ENCODE measurements at regions not wholly inside any gene's neighbourhood (a gene's known extent, or its start where the extent isn't known, plus 50 kb on each side); places are given as distances from the start of the nearest gene placed in this dataset.

- WGBS (ENCODE audit: insufficient coverage) = 88% methylated on average over 18 of the region's 19 CpGs
Measured at GRCh38 chr2:120404941-120405758, 59.2 kb downstream of the INHBB start.

More at GRCh38 chr2:120404941-120405758, 59.2 kb downstream of the INHBB start:
- POLR2A ChIA-PET = no interaction called here
- ATAC-seq (ENCODE audit: low read depth) (no peak), DNase-seq (no peak)
- Histone ChIP-seq H3K4me2 (replicated peaks; ENCODE audit: low read depth, low read length, poor library complexity, severe bottlenecking) (no peak overlapping the region), H3K4me3 (ENCODE audit: control extremely low read depth in 1 of 5, extremely low read depth in 1 of 5, insufficient read depth in 1 of 5, low read depth in 2 of 5, low read length in 4 of 5) (no peak overlapping the region), H3K79me2 (ENCODE audit: control insufficient read depth, insufficient read depth, low read length) (no peaks in the 10 kb centered on the region), H4K20me1 (ENCODE audit: control insufficient read depth, insufficient read depth, low read length, poor library complexity, severe bottlenecking) (no peaks in the 10 kb centered on the region), H3K4me1 (ENCODE audit: control insufficient read depth in 2 of 2, insufficient read depth in 2 of 2, low read length in 2 of 2) (no peaks in the 10 kb centered on the region), H3K27me3 (replicated peaks in 1 of 4; ENCODE audit: control extremely low read depth in 1 of 4, control insufficient read depth in 3 of 4, insufficient read depth in 4 of 4, low read length in 3 of 4) (peaks cover 0 to 5% (median 0%) of the 10 kb centered on the region in 4 experiments), H3K27ac (ENCODE audit: low read length in 2 of 2) (no peak overlapping the region), H3K9ac (ENCODE audit: low read length) (no peak overlapping the region), H3K9me3 (ENCODE audit: control extremely low read depth in 1 of 3, control insufficient read depth in 2 of 3, insufficient read depth in 1 of 3, low read length in 2 of 3) (peaks cover 0 to 12% (median 4%) of the 10 kb centered on the region in 3 donors), H3K36me3 (replicated peaks in 1 of 2; ENCODE audit: control extremely low read depth in 1 of 2, control insufficient read depth in 1 of 2, extremely low read depth in 1 of 2, insufficient read depth in 2 of 2, low read length in 1 of 2) (no peaks in the 10 kb centered on the region), H2AFZ (ENCODE audit: insufficient read depth, low read depth, low read length, poor library complexity, severe bottlenecking) (no peak overlapping the region)
- Mint-ChIP-seq H3K9me3 (ENCODE audit: insufficient read depth) (peaks cover 3% of the 10 kb centered on the region), H3K27me3 (peaks cover 16% of the 10 kb centered on the region), H3K4me3 (no peak overlapping the region), H3K4me1 (no peaks in the 10 kb centered on the region), H3K27ac (no peak overlapping the region)
- intact Hi-C loops (cut with micrococcal nuclease) = no loop called here
- TF ChIP-seq CTCF (IDR thresholded peaks at IDR 0.05) (no peak), EZH2 (IDR thresholded peaks at IDR 0.05; ENCODE audit: borderline replicate concordance, insufficient read depth, low read depth, low read length, poor library complexity, severe bottlenecking) (no peak)
- CTCF ChIA-PET = no interaction called here

All from B cell (primary cell).